ENCODE measurements at regions not wholly inside any gene's neighbourhood (a gene's known extent, or its start where the extent isn't known, plus 50 kb on each side); places are given as distances from the start of the nearest gene placed in this dataset.
A peak's percentile ranks its signal among the peaks of the same experiment; 100 is the strongest.

DNA sequence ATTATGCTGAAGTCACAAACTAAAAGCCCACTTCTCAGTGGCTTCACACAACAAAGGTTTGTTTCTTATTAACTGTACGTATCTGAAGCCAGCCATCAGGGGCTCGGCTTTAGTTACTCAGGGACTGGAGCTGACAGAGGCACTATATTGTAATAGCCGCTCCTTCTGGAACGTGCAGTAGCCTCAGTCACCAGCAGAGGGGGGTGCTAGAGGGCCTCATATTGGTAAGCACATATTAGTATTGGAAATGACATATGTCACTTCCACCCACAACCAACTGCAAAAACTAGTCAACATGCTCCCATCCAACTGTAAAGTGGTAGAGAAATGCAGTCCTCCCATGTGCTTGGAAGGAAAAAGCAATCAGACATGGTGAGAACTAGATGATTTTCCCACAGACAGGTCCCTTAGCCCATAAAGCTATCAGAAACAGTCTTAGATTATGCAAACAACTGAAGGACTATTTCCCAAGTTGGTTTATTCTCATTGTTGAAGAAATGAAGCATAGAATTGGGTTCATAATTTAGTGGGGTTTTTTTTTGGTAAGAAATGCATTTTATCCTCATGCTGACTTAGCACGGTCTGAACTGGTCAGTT, 183.6 kb upstream of the G2E3 start:
- DNase-seq (ENCODE audit: low spot score) = peak; percentile 66
- TF ChIP-seq, protein P1, sequence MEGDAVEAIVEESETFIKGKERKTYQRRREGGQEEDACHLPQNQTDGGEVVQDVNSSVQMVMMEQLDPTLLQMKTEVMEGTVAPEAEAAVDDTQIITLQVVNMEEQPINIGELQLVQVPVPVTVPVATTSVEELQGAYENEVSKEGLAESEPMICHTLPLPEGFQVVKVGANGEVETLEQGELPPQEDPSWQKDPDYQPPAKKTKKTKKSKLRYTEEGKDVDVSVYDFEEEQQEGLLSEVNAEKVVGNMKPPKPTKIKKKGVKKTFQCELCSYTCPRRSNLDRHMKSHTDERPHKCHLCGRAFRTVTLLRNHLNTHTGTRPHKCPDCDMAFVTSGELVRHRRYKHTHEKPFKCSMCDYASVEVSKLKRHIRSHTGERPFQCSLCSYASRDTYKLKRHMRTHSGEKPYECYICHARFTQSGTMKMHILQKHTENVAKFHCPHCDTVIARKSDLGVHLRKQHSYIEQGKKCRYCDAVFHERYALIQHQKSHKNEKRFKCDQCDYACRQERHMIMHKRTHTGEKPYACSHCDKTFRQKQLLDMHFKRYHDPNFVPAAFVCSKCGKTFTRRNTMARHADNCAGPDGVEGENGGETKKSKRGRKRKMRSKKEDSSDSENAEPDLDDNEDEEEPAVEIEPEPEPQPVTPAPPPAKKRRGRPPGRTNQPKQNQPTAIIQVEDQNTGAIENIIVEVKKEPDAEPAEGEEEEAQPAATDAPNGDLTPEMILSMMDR (IDR thresholded peaks at IDR 0.05; ENCODE audit: extremely low read depth, missing control alignments) = peak; percentile 54

DNA sequence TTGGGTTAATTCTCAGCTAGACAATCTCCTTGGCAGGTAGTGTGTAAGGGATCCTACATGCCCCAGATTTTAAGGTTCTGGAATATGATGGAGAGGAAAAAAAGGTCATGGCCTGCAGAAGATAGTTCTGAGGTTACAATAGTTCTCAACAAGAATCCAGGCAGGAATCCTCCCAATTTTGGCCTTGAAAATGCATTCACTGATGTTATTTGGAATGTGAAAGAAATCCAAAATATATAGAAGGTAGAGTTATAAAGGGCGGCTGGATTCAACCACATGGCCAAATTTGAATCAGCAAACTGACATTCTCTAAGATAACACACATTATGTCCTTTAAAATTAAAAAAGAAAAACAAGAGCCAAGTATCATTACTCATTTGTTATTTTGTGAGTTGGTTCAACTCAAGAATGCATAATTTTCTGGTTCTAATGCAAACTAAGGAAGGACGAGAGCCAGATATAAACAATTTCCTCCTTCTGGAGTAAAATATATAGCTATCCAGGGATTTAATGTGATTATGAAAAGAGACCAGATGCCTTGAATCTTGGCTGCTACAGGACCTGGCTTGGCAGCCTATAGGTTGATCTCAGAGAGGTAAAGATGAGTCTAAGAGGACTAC, 177.0 kb upstream of the G2E3 start:
- DNase-seq (ENCODE audit: low spot score) = no peak
- TF ChIP-seq, protein P1 (IDR thresholded peaks at IDR 0.05; ENCODE audit: extremely low read depth, missing control alignments) = no peak

GRCh38 chr14:30385925-30386324, 173.0 kb upstream of the G2E3 start:
- TF ChIP-seq, protein P1 (IDR thresholded peaks at IDR 0.05; ENCODE audit: extremely low read depth, missing control alignments) = no peak
- DNase-seq (ENCODE audit: low spot score) = no peak

GRCh38 chr14:30387871-30388270, 171.1 kb upstream of the G2E3 start:
- TF ChIP-seq, protein P1 (IDR thresholded peaks at IDR 0.05; ENCODE audit: extremely low read depth, missing control alignments) = no peak
- no peak for DNase-seq (ENCODE audit: low spot score)

GRCh38 chr14:30389134-30389876, 169.7 kb upstream of the G2E3 start:
- no peak for DNase-seq (ENCODE audit: low spot score)

DNA sequence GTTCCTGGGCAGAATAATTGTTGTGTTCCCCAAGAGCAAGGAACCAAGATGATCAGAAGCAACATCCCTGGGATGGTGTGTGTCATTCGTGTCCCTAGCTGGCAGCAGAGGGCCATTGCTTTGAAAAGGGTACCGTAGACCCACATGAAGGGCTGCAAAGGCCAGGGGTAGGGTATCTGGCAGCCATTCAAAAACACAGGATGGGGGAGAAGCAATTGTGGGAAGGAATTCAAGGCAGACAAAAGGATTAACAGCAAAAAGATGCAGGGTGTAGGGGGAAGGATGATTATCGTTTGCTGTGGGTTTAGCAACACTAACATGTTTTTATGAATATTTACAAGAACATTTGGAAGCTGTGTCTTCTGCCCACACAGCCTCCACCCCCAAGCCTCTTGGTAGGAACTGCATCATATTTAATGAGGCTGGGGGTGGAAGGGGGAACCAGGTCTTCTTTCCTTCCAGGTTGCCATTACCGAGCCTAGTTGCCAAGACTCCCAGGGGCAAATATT, 169.0 kb upstream of the G2E3 start:
- TF ChIP-seq, protein P1 (IDR thresholded peaks at IDR 0.05; ENCODE audit: extremely low read depth, missing control alignments) = no peak
- no peak for DNase-seq (ENCODE audit: low spot score)

More at GRCh38 chr14:30389134-30389876, 169.7 kb upstream of the G2E3 start:
- TF ChIP-seq, protein P1 (IDR thresholded peaks at IDR 0.05; ENCODE audit: extremely low read depth, missing control alignments) = no peak

GRCh38 chr14:30395065-30395464, 163.9 kb upstream of the G2E3 start:
- no peak for DNase-seq (ENCODE audit: low spot score)
- TF ChIP-seq, protein P1 (IDR thresholded peaks at IDR 0.05; ENCODE audit: extremely low read depth, missing control alignments) = no peak
